Tibial nerve (tissue), 4 donors: ENCODE measurements at regions not wholly inside any gene's neighbourhood (a gene's known extent, or its start where the extent isn't known, plus 50 kb on each side); places are given as distances from the start of the nearest gene placed in this dataset.

Experiments used
- EP300 ChIP-seq, 2 donors: sonication (generic); formaldehyde crosslinking; IDR thresholded peaks; one replicate each; pipeline ENCODE4 v1.6.1; 2017; ENCODE audit warnings: antibody characterized with exemption in 2 of 2, mild to moderate bottlenecking in 1 of 2
- POLR2A ChIP-seq, 2 donors: fragments of 450-650 bp; IDR thresholded peaks; one replicate each; pipeline ENCODE4 v1.6.1; 2017; ENCODE audit warnings: antibody characterized with exemption in 2 of 2, mild to moderate bottlenecking in 2 of 2, moderate library complexity in 2 of 2
- TF ChIP-seq, protein P1 (sequence below), 5 experiments: fragments of 200-600 bp in 3 of 5; fragments of 450-650 bp in 2 of 5; sonication (generic) in 3 of 5; IDR thresholded peaks; one replicate each; pipeline ENCODE4 v1.5.1; 2016 to 2019; ENCODE audit warnings: antibody characterized with exemption in 5 of 5, mild to moderate bottlenecking in 3 of 5, moderate library complexity in 2 of 5

DNA sequence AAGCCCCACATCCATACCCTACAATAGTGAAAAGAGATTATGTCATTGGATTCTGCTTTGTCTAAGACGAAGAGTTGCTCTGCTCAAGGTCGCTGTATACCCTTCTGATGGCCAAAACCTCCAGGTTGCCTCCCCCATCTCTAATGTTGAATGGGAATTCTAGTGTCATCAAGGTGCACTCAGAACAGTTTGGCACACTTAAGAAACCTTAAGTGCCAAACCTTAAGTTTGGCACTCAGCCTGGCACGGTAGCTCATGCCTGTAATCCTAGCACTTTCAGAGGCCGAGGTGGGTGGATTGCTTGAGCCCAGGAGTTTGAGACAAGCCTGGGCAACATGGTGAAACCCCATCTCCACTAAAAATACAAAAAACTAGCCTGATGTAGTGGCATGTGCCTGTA lies 1245.6 kb upstream of the SEL1L start:
- TF ChIP-seq, protein P1, sequence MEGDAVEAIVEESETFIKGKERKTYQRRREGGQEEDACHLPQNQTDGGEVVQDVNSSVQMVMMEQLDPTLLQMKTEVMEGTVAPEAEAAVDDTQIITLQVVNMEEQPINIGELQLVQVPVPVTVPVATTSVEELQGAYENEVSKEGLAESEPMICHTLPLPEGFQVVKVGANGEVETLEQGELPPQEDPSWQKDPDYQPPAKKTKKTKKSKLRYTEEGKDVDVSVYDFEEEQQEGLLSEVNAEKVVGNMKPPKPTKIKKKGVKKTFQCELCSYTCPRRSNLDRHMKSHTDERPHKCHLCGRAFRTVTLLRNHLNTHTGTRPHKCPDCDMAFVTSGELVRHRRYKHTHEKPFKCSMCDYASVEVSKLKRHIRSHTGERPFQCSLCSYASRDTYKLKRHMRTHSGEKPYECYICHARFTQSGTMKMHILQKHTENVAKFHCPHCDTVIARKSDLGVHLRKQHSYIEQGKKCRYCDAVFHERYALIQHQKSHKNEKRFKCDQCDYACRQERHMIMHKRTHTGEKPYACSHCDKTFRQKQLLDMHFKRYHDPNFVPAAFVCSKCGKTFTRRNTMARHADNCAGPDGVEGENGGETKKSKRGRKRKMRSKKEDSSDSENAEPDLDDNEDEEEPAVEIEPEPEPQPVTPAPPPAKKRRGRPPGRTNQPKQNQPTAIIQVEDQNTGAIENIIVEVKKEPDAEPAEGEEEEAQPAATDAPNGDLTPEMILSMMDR (IDR thresholded peaks at IDR 0.05), result no peak
- TF ChIP-seq EP300 (IDR thresholded peaks at IDR 0.05) (no peak), POLR2A (IDR thresholded peaks at IDR 0.05) (no peak)
